ENCODE measurements at regions not wholly inside any gene's neighbourhood (a gene's known extent, or its start where the extent isn't known, plus 50 kb on each side); places are given as distances from the start of the nearest gene placed in this dataset.

GRCh38 chr5:36786448-36787012, 90.0 kb upstream of the NIPBL start:
- Histone ChIP-seq H3K9me3 (no peaks in the 10 kb centered on the region), H3K36me3 (ENCODE audit: low read depth, missing control alignments) (no peaks in the 10 kb centered on the region), H3K27ac (no peak overlapping the region), H3K4me1 (no peaks in the 10 kb centered on the region), H3K27me3 (no peaks in the 10 kb centered on the region), H3K4me3 (no peak overlapping the region)
- intact Hi-C loops (cut with DNase I; ENCODE audit: low total_unique reads) = no loop called here
- DNase-seq = no peak
- WGBS, 2 donors = 94 to 95% methylated on average over 1 of the region's 1 CpG
- TF ChIP-seq CTCF (IDR thresholded peaks at IDR 0.05) = no peak
- TF ChIP-seq POLR2A (IDR thresholded peaks at IDR 0.05) = no peak

DNA sequence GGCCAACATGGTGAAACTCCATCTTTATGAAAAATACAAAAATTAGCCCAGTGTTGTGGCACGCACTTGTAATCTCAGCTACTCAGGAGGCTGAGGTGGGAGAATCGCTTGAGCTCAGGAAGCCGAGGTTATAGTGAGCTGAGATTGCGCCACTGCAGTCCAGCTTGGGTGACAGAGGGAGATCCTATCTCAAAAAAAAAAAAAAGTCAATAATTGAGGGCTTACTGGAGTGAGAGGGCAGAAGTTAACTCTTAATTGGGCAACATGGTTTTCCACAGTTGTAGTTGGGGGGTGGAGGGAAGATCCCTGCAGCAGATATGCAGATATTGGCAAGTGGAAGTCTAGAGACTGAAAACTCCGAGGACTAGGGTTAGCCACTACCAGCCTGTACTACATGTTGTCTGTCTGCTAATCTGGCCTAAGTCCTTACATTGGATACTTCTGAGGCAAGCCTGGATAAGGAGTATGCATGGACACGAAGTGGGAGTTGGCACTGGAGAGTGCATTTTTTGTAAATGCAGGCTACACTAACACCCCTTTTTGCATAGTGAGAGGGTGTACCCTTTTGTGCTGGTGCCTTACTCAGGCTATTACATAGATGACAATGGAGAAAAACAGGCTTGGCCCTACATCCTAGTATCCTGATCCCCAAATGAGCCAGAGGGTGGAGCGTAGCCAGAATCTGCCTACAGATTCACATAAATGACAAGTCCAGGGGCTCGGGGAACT, 89.0 kb upstream of the NIPBL start:
- TF ChIP-seq POLR2A (IDR thresholded peaks at IDR 0.05) (no peak), CTCF (IDR thresholded peaks at IDR 0.05) (no peak)
- H3K4me1 ChIP-seq = no peaks in the 10 kb centered on the region
- no peak for DNase-seq
- intact Hi-C loops (cut with DNase I; ENCODE audit: low total_unique reads) = no loop called here
- H3K27ac ChIP-seq = no peak overlapping the region
- 86 to 89% methylated on average over 8 of the region's 8 CpGs for WGBS, 2 donors
- H3K36me3 ChIP-seq (ENCODE audit: low read depth, missing control alignments) = no peaks in the 10 kb centered on the region
- H3K9me3 ChIP-seq = no peaks in the 10 kb centered on the region
- no peaks in the 10 kb centered on the region for H3K27me3 ChIP-seq
- H3K4me3 ChIP-seq = no peak overlapping the region

- no peaks in the 10 kb centered on the region for H3K27me3 ChIP-seq
- intact Hi-C loops (cut with DNase I; ENCODE audit: low total_unique reads) = no loop called here
- no peak overlapping the region for H3K27ac ChIP-seq
- H3K4me1 ChIP-seq = no peaks in the 10 kb centered on the region
- no peaks in the 10 kb centered on the region for H3K9me3 ChIP-seq
- H3K4me3 ChIP-seq = no peak overlapping the region
- 91 to 93% methylated on average over 1 of the region's 1 CpG for WGBS, 2 donors
- H3K36me3 ChIP-seq (ENCODE audit: low read depth, missing control alignments) = no peaks in the 10 kb centered on the region
- no peak for TF ChIP-seq CTCF (IDR thresholded peaks at IDR 0.05)
- TF ChIP-seq POLR2A (IDR thresholded peaks at IDR 0.05) = no peak
- no peak for DNase-seq
These were observed 85.7 kb upstream of the NIPBL start for GRCh38 chr5:36790847-36791246.

GRCh38 chr5:36792560-36793180, 83.9 kb upstream of the NIPBL start:
- Histone ChIP-seq H3K4me1 (no peaks in the 10 kb centered on the region), H3K9me3 (no peaks in the 10 kb centered on the region), H3K4me3 (no peak overlapping the region), H3K27me3 (no peaks in the 10 kb centered on the region), H3K27ac (no peak overlapping the region), H3K36me3 (ENCODE audit: low read depth, missing control alignments) (no peaks in the 10 kb centered on the region)
- 79 to 81% methylated on average over 4 of the region's 4 CpGs for WGBS, 2 donors
- TF ChIP-seq POLR2A (IDR thresholded peaks at IDR 0.05) (no peak), CTCF (IDR thresholded peaks at IDR 0.05) (no peak)
- intact Hi-C loops (cut with DNase I; ENCODE audit: low total_unique reads) = no loop called here
- DNase-seq = no peak

Data from testis (tissue), 2 donors.